PC-3 (cell line): ENCODE measurements at regions not wholly inside any gene's neighbourhood (a gene's known extent, or its start where the extent isn't known, plus 50 kb on each side); places are given as distances from the start of the nearest gene placed in this dataset.

Experiments
- CTCF ChIP-seq: fragments of 300-600 bp; sonication (generic); conservative IDR thresholded peaks from 2 replicates; pipeline ENCODE4 v1.5.1; 2017; ENCODE audit warnings: antibody characterized with exemption, low read depth, mild to moderate bottlenecking, low read length
- EZH2 ChIP-seq: fragments of 300-600 bp; sonication (generic); IDR thresholded peaks from one replicate; pipeline ENCODE4 v1.6.1; 2017; ENCODE audit warnings: antibody characterized with exemption, mild to moderate bottlenecking, low read length; ENCODE audit not compliant: unreplicated experiment

DNA sequence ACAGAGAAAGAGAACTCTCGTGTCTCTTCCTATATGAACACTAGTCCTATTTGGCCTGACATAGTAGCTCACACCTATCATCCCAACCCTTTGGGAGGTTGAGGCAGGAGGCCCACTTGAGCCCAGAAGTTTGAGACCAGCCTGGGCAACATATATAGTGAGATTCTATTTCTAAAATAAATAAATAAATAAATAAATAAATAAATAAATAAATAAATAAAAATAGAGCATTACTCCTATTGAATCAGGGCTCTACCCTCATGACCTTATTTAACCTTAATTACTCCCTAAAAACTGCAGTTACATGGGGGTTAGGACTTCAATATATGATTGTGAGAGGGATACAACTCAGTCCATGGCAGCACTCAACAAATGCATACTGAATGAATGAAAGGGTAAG lies 61.2 kb upstream of the GSC start:
- TF ChIP-seq CTCF, result no peak
- no peak for TF ChIP-seq EZH2
